Uterus (tissue), 3 donors: ENCODE measurements at regions not wholly inside any gene's neighbourhood (a gene's known extent, or its start where the extent isn't known, plus 50 kb on each side); places are given as distances from the start of the nearest gene placed in this dataset.

Experiments used
- DNase-seq, 2 donors: peaks; one replicate each; pipeline ENCODE4 v3.0.0-alpha.2; 2019 to 2020
- H3K27ac ChIP-seq, 2 donors: fragments of 200-600 bp; sonication (generic); 1 replicate in 1 of 2; 2 replicates in 1 of 2; pipeline ENCODE4 v1.5.1; 2016 to 2018
- H3K27me3 ChIP-seq, 2 donors: fragments of 200-600 bp; sonication (generic); one replicate each; pipeline ENCODE4 v1.5.1; 2018 to 2019; ENCODE audit warnings: control low read depth in 1 of 2
- H3K36me3 ChIP-seq, 2 donors: fragments of 200-600 bp; sonication (generic); one replicate each; pipeline ENCODE4 v1.5.1; 2019; ENCODE audit warnings: control low read depth in 1 of 2
- H3K4me1 ChIP-seq, 2 donors: fragments of 200-600 bp; sonication (generic); one replicate each; pipeline ENCODE4 v1.5.1; 2018 to 2019; ENCODE audit warnings: control low read depth in 1 of 2
- H3K4me3 ChIP-seq, 2 donors: fragments of 200-600 bp; sonication (generic); 1 replicate in 1 of 2; 2 replicates in 1 of 2; pipeline ENCODE4 v1.5.1; 2018 to 2019; ENCODE audit warnings: mild to moderate bottlenecking in 1 of 2
- H3K9me3 ChIP-seq, 2 donors: fragments of 200-600 bp; sonication (generic); one replicate each; pipeline ENCODE4 v1.5.1; 2019; ENCODE audit warnings: control low read depth in 1 of 2
- CTCF ChIP-seq, 4 experiments: fragments of 200-600 bp in 2 of 4; fragments of 450-650 bp in 2 of 4; sonication (generic) in 2 of 4; IDR thresholded peaks; one replicate each; pipeline ENCODE4 v1.5.1; 2016 to 2019; ENCODE audit warnings: antibody characterized with exemption in 4 of 4, mild to moderate bottlenecking in 2 of 4, moderate library complexity in 1 of 4
- POLR2A ChIP-seq, 2 donors: fragments of 450-650 bp; IDR thresholded peaks; one replicate each; pipeline ENCODE4 v1.6.1; 2016; ENCODE audit warnings: antibody characterized with exemption in 2 of 2, mild to moderate bottlenecking in 1 of 2, moderate library complexity in 1 of 2
- intact Hi-C: fragments of 100-400 bp; cut with DNase I; formaldehyde crosslinking; loops from one replicate; pipeline ENCODE4 v1.15.1; 2023; ENCODE audit warnings: low total_unique reads
- donor health status: DM: yes; HTN: yes; CAD: no.

- Histone ChIP-seq H3K27ac (no peak overlapping the region), H3K36me3 (no peaks in the 10 kb centered on the region), H3K4me3 (no peak overlapping the region), H3K4me1 (no peaks in the 10 kb centered on the region), H3K9me3 (no peaks in the 10 kb centered on the region), H3K27me3 (no peaks in the 10 kb centered on the region)
- DNase-seq = no peak
- intact Hi-C loops = no loop called here
- TF ChIP-seq CTCF (IDR thresholded peaks at IDR 0.05) (no peak), POLR2A (IDR thresholded peaks at IDR 0.05) (no peak)
Measured at GRCh38 chr5:145178641-145179523, 656.3 kb downstream of the PRELID2 start.

- no peak overlapping the region for H3K27ac ChIP-seq
- no peak overlapping the region for H3K4me3 ChIP-seq
- H3K27me3 ChIP-seq = no peaks in the 10 kb centered on the region
- no peak for TF ChIP-seq CTCF (IDR thresholded peaks at IDR 0.05)
- TF ChIP-seq POLR2A (IDR thresholded peaks at IDR 0.05) = no peak
- no peaks in the 10 kb centered on the region for H3K9me3 ChIP-seq
- H3K36me3 ChIP-seq = no peaks in the 10 kb centered on the region
- intact Hi-C loops = no loop called here
- H3K4me1 ChIP-seq = no peaks in the 10 kb centered on the region
- no peak for DNase-seq
Measured at GRCh38 chr5:145176041-145176440, 659.1 kb downstream of the PRELID2 start.

- Histone ChIP-seq H3K9me3 (no peaks in the 10 kb centered on the region), H3K27me3 (no peaks in the 10 kb centered on the region), H3K4me3 (no peak overlapping the region), H3K36me3 (no peaks in the 10 kb centered on the region), H3K27ac (no peak overlapping the region), H3K4me1 (no peaks in the 10 kb centered on the region)
- intact Hi-C loops = no loop called here
- no peak for DNase-seq
- TF ChIP-seq POLR2A (IDR thresholded peaks at IDR 0.05) = no peak
- TF ChIP-seq CTCF (IDR thresholded peaks at IDR 0.05) = no peak
Measured at GRCh38 chr5:145166110-145166509, 669.0 kb downstream of the PRELID2 start.

- Histone ChIP-seq H3K36me3 (no peaks in the 10 kb centered on the region), H3K4me1 (no peaks in the 10 kb centered on the region), H3K27me3 (no peaks in the 10 kb centered on the region), H3K4me3 (no peak overlapping the region), H3K27ac (no peak overlapping the region), H3K9me3 (no peaks in the 10 kb centered on the region)
- TF ChIP-seq POLR2A (IDR thresholded peaks at IDR 0.05) = no peak
- TF ChIP-seq CTCF (IDR thresholded peaks at IDR 0.05) = no peak
- intact Hi-C loops = no loop called here
- DNase-seq = no peak
Measured at GRCh38 chr5:145163876-145164275, 671.3 kb downstream of the PRELID2 start.

- no peak for DNase-seq
- Histone ChIP-seq H3K4me1 (no peaks in the 10 kb centered on the region), H3K27me3 (no peaks in the 10 kb centered on the region), H3K36me3 (no peaks in the 10 kb centered on the region), H3K4me3 (no peak overlapping the region), H3K27ac (no peak overlapping the region), H3K9me3 (no peaks in the 10 kb centered on the region)
- intact Hi-C loops = no loop called here
- no peak for TF ChIP-seq CTCF (IDR thresholded peaks at IDR 0.05)
- TF ChIP-seq POLR2A (IDR thresholded peaks at IDR 0.05) = no peak
Measured at GRCh38 chr5:145162626-145163025, 672.5 kb downstream of the PRELID2 start.
